Rectal smooth muscle tissue (tissue), 1 donor: ENCODE measurements at regions not wholly inside any gene's neighbourhood (a gene's known extent, or its start where the extent isn't known, plus 50 kb on each side); places are given as distances from the start of the nearest gene placed in this dataset.
"Not testable (repeated sequence)": the region's sequence is repeated elsewhere in the genome, so short reads cannot be mapped to it uniquely, and the experiment has no call there.

ENCODE experiments used
- H3K27ac ChIP-seq: one replicate; pipeline ENCODE4 v1.7.0; 2013; ENCODE audit warnings: low read depth, low read length, inconsistent platforms
- H3K27me3 ChIP-seq: one replicate; pipeline ENCODE4 v1.7.0; 2013; ENCODE audit warnings: low read length; ENCODE audit not compliant: control insufficient read depth, insufficient read depth
- H3K36me3 ChIP-seq: one replicate; pipeline ENCODE4 v1.7.0; 2013; ENCODE audit warnings: low read length; ENCODE audit not compliant: control insufficient read depth, insufficient read depth
- H3K4me1 ChIP-seq: one replicate; pipeline ENCODE4 v1.7.0; 2013; ENCODE audit warnings: low read length; ENCODE audit not compliant: control insufficient read depth, insufficient read depth
- H3K4me3 ChIP-seq: one replicate; pipeline ENCODE4 v1.7.0; 2013; ENCODE audit warnings: low read length
- H3K9ac ChIP-seq: one replicate; pipeline ENCODE4 v1.7.0; 2013; ENCODE audit warnings: low read length

DNA sequence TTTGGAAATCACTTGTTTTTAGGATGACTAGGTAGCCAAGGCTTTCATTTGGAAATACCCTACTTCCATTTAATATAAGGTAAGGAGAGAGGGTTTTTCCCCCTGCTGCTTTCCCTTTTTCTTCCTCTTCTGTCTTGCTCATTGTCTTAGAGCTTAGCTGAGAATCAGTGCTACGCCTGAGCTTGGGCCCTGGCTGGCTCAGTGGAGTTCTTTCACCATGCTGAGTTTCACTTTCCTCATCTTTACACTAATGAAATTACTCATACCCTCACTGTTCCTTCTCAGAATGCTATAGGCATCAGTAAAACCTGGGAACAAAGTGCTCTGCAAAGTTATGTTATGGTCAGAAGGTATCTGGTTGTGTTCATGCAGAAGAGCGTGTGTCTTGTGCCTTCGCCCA is 112.3 kb upstream of the IKBKE start:
- H3K27me3 ChIP-seq, H3K27ac ChIP-seq: not testable (repeated sequence)

DNA sequence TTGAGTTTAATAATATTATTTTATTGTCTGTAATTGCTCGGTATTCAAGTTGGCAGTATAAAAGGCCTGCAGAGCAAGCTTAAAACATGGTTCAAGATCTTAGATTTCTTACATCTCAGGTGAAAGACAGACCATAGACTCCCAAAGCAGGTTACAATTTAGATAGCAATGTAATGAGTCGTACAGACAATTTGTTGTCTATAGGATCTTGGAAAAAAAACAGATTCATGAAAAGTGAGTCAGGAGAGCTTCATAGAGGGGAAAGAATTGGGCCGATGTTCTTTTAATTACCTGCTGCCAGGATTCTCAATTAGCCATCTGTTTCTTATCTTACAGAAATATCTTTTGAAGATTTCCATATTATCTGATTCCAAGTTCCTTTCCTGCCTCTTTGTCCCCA is 111.5 kb upstream of the IKBKE start:
- not testable (repeated sequence) for H3K4me1 ChIP-seq, H3K4me3 ChIP-seq, H3K9ac ChIP-seq, H3K36me3 ChIP-seq, H3K27ac ChIP-seq, H3K27me3 ChIP-seq

More for the DNA sequence above, 112.3 kb upstream of the IKBKE start:
- H3K36me3 ChIP-seq, H3K4me1 ChIP-seq, H3K4me3 ChIP-seq, H3K9ac ChIP-seq: not testable (repeated sequence)

DNA sequence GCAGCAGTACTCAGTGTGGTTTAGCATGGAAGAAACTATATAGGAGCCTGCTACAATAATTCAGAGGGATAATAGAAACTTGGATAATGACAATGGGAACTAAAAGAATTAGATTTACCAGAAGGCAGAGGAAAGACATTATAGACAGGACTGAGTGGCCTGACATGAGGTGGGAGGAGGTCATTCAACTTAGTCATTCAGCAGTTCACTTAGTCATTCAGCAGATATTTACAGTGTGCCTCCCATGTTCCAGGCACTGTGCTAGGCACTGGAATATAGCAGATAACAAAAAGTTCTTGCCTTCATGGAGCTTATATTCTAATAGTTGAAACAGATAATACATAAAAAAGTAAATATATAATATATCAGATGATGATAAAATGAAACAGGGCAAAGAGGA is 110.9 kb upstream of the IKBKE start:
- not testable (repeated sequence) for H3K4me1 ChIP-seq, H3K27me3 ChIP-seq, H3K27ac ChIP-seq, H3K36me3 ChIP-seq, H3K4me3 ChIP-seq, H3K9ac ChIP-seq

DNA sequence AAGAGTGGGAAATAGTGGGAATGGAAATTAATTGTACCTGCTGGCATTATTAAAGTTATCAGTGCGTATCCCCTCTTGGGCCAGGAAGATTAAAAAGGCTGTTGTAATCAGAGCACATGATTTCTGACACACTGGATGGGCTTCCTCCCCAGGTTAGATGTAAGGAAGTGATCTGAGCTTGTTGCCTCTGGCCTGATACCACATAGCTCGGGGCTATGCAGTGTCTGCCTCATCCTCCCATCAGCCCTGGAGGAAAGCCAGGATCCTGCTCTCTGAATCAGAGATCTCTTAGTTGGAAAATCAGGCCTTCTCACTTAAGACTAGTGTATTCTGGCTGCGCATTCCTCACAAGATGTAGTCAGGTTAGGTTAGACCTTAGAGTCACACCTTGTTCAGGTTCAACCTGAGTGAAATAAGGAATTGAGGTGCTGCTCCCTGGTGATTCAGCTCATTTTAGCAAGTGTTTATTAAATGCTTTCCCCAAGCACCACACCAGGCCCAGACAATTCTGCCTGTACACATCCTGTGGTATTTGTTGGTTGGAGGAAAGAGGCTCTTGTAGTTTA is 108.2 kb upstream of the IKBKE start:
- not testable (repeated sequence) for H3K36me3 ChIP-seq, H3K4me1 ChIP-seq, H3K9ac ChIP-seq, H3K4me3 ChIP-seq, H3K27me3 ChIP-seq, H3K27ac ChIP-seq

DNA sequence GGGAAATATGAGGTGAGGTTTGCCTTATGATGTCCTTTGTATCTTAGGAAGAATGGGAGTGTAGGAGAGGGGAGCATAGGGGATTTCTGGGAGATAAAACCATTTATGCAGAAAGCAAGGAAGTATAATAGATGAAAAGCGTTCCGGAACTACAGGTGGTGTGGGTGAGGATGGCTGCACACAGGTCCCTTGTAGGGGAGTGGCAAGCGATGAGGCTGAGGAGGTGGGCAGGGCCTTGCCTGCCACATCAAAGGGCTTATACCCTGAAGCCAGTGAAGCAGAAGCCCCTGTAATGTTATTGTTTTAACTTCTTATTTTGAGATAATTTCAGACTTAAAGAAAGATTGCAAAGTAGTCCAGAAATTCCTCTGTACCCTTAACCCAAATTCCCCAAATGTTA is 107.3 kb upstream of the IKBKE start:
- not testable (repeated sequence) for H3K36me3 ChIP-seq, H3K27me3 ChIP-seq, H3K9ac ChIP-seq, H3K4me3 ChIP-seq, H3K4me1 ChIP-seq, H3K27ac ChIP-seq

DNA sequence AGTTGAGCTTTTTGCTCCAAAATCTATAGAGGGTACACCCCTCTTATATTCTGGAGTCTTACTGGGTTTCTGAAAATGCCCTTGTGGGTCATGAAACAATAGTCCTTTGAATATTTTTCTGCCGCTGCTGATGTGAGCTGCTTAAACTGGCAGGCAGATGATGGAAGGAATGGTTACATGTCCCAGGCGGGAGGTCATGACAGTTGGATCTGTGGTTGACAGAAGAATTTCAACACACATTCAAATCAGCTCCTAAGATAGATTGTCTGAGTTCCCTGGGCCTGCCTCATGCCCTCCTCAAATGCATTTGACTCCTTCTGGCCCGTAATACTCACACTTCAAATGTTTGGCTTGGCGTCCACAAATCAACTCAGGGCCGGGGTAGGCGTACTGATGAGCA is 105.0 kb upstream of the IKBKE start:
- not testable (repeated sequence) for H3K27me3 ChIP-seq

DNA sequence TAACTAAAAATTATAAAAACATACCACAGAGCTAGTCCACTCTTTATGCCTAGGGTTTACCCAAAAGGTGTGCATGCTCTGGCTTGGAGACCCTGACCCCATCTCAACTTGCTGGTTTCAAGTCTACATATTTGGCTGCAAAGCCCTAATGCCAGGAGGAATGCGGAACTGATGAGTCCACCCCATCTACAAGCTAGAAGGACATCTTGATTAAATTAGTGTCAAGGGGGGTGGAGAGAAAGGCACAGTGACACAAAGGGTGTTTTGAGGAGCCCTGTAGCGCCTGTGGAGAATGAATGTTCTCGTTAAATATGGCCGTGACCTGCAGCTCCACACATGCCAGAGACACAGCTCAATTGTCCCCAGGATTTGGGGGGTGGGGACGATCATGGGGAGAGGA is 104.1 kb upstream of the IKBKE start:
- H3K9ac ChIP-seq, H3K4me3 ChIP-seq, H3K27ac ChIP-seq, H3K36me3 ChIP-seq, H3K27me3 ChIP-seq, H3K4me1 ChIP-seq: not testable (repeated sequence)

More for the DNA sequence above, 105.0 kb upstream of the IKBKE start:
- H3K36me3 ChIP-seq, H3K9ac ChIP-seq, H3K4me3 ChIP-seq, H3K4me1 ChIP-seq, H3K27ac ChIP-seq: not testable (repeated sequence)

DNA sequence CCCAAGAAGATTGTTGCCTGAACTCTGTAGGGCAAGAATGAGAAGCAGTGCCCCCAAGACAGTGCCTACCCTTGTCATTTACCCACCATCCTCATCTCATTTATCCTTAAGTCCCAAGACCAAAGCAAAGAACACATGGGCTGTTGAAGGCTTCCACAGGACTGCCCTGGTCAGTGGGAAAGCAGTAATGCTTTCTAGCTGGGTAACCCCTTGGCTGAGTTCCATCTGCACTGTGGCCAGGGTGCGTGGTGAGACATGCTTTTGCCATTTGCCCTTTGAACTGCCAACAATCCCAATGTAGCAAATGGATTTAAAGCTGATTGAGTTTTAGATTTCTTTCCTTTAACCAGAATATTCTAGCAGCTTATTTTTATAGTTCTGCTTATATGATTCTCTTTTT is 103.5 kb upstream of the IKBKE start:
- not testable (repeated sequence) for H3K27ac ChIP-seq, H3K36me3 ChIP-seq, H3K4me1 ChIP-seq, H3K27me3 ChIP-seq, H3K9ac ChIP-seq, H3K4me3 ChIP-seq

DNA sequence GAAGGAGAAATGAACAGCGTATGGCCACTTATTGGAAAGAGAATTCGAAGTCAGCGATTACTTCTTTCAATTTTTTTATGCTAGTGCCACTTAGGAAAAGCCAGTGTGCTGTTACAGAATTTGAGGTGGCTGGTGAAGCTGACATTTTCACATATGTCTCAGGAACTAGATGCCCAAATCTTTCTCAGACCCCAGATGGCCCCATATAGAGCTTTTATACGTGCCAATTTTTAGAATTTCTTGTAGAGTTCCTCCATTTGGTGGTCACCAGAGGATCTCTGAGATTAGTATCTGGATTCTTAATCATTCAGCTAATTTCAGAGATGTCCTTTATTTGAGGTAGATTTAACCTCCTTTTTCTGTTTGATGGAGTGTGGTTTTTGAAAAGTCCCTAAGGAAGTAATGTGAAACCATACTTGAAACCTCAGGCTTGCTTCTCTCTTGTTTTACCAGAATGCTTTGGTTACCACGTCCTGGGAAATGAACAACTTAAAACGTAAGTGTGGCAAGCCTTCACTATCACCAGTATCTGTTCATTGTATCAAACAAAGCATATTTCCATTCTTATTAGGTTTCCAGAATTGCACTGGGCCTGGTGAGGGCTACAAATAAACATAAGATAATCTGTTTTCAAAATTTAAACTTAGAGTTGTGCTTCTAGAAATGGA is 102.2 kb upstream of the IKBKE start:
- not testable (repeated sequence) for H3K4me1 ChIP-seq, H3K36me3 ChIP-seq, H3K4me3 ChIP-seq, H3K27ac ChIP-seq, H3K9ac ChIP-seq, H3K27me3 ChIP-seq

DNA sequence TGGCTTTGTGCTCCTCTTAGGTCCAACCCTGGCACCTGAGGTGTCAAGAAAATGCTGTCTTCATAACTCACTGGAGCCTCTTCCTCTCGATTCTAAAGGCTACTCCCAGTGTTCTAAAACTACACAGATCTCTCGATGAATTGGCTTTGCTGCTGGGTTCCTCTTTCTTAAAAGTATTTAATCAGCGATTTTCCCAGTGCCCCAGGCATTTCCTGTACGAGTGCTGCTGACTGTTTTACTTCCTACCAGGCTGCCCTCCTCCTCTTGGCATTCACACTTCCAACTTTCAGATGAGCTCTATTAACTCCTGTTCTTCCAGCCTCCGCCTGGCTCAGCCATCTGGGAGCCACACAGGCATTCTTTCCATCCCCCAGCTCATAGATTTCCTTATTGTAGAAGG is 95.6 kb upstream of the IKBKE start:
- H3K27me3 ChIP-seq, H3K9ac ChIP-seq, H3K27ac ChIP-seq, H3K4me1 ChIP-seq, H3K4me3 ChIP-seq, H3K36me3 ChIP-seq: not testable (repeated sequence)

DNA sequence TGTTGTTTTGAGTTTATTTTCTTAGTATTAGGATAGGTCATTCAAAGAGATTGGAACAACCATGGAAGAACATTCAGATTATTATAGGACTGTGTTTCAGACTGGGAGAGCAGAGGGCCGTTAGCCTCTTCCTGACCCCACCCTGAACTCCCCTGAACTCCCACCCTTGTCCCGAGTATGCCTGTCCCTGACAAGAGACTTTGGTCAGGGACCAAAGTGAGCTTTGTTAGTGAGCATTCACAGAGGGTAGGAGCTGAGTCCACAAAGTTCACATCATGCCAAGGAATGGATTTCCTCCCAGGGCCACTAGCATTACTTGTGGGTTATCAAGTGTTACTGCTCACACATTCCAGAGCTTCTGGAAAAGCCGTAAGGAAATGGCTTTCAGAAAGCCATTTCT is 94.7 kb upstream of the IKBKE start:
- not testable (repeated sequence) for H3K27me3 ChIP-seq, H3K4me1 ChIP-seq, H3K36me3 ChIP-seq, H3K4me3 ChIP-seq, H3K27ac ChIP-seq, H3K9ac ChIP-seq

DNA sequence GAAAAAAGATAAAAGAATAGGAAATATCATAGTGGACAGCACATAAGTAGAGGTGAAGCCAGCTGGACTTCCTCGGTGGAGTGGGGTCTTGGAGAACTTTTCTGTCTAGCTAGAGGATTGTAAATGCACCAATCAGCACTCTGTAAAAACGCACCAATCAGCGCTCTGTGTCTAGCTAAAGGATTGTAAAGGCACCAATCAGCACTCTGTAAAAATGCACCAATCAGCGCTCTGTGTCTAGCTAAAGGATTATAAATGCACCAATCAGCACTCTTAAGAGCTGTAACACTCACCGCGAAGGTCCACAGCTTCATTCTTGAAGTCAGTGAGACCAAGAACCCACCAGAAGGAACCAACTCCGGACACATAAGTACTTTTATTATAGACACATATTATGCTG is 91.8 kb upstream of the IKBKE start:
- not testable (repeated sequence) for H3K27me3 ChIP-seq, H3K4me1 ChIP-seq, H3K9ac ChIP-seq, H3K27ac ChIP-seq, H3K4me3 ChIP-seq, H3K36me3 ChIP-seq

DNA sequence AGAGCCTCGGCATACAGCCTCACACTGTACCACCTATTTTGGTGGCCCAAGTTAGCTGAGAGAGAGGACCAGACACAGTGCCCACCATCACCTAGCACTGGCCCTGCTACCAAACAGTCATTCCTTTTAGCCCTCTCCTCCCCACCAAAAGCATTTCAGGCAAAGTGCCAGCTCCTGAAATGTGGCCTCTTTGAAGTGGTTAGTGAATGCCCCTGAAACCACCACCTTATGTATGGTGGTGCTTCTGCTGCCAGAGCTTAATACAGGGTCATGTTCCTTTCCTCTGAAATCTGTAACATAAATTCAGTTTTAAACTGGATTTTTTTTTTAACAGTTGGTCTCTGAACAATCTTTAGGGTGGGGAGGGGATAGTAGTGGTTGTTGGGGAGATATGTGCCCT is 91.0 kb upstream of the IKBKE start:
- not testable (repeated sequence) for H3K27ac ChIP-seq, H3K4me3 ChIP-seq, H3K27me3 ChIP-seq, H3K9ac ChIP-seq, H3K36me3 ChIP-seq, H3K4me1 ChIP-seq
